ENCODE measurements at regions not wholly inside any gene's neighbourhood (a gene's known extent, or its start where the extent isn't known, plus 50 kb on each side); places are given as distances from the start of the nearest gene placed in this dataset.

- Histone ChIP-seq H3K27ac (ENCODE audit: low read depth, low read length) (no peak overlapping the region), H3K9me3 (ENCODE audit: control insufficient read depth, insufficient read depth, low read length) (no peaks in the 10 kb centered on the region), H3K4me3 (ENCODE audit: low read depth, low read length) (no peak overlapping the region), H3K36me3 (ENCODE audit: control insufficient read depth, insufficient read depth, low read length) (no peaks in the 10 kb centered on the region), H3K27me3 (ENCODE audit: control insufficient read depth, insufficient read depth, low read length) (no peaks in the 10 kb centered on the region), H3K4me1 (ENCODE audit: control insufficient read depth, insufficient read depth, low read length) (peaks cover 6% of the 10 kb centered on the region)
- no peak for DNase-seq (ENCODE audit: low read depth in 4 of 6, low spot score in 6 of 6)
- WGBS (ENCODE audit: insufficient coverage), result 86% methylated on average over 11 of the region's 11 CpGs
Observed at GRCh38 chr6:33909737-33910136, 105.9 kb upstream of the MLN start.

GRCh38 chr6:33908025-33908424 lies 104.2 kb upstream of the MLN start:
- Histone ChIP-seq H3K27me3 (ENCODE audit: control insufficient read depth, insufficient read depth, low read length) (no peaks in the 10 kb centered on the region), H3K36me3 (ENCODE audit: control insufficient read depth, insufficient read depth, low read length) (no peaks in the 10 kb centered on the region), H3K27ac (ENCODE audit: low read depth, low read length) (no peak overlapping the region), H3K4me1 (ENCODE audit: control insufficient read depth, insufficient read depth, low read length) (peaks cover 17% of the 10 kb centered on the region), H3K9me3 (ENCODE audit: control insufficient read depth, insufficient read depth, low read length) (no peaks in the 10 kb centered on the region), H3K4me3 (ENCODE audit: low read depth, low read length) (no peak overlapping the region)
- no peak for DNase-seq (ENCODE audit: low read depth in 4 of 6, low spot score in 6 of 6)
- 96% methylated on average over 2 of the region's 4 CpGs for WGBS (ENCODE audit: insufficient coverage)

GRCh38 chr6:33907227-33907626 lies 103.4 kb upstream of the MLN start:
- Histone ChIP-seq H3K4me1 (ENCODE audit: control insufficient read depth, insufficient read depth, low read length) (peaks cover 17% of the 10 kb centered on the region), H3K27ac (ENCODE audit: low read depth, low read length) (no peak overlapping the region), H3K4me3 (ENCODE audit: low read depth, low read length) (no peak overlapping the region), H3K36me3 (ENCODE audit: control insufficient read depth, insufficient read depth, low read length) (no peaks in the 10 kb centered on the region), H3K9me3 (ENCODE audit: control insufficient read depth, insufficient read depth, low read length) (no peaks in the 10 kb centered on the region), H3K27me3 (ENCODE audit: control insufficient read depth, insufficient read depth, low read length) (no peaks in the 10 kb centered on the region)
- WGBS (ENCODE audit: insufficient coverage), result 62% methylated on average over 5 of the region's 5 CpGs
- DNase-seq (ENCODE audit: low read depth in 4 of 6, low spot score in 6 of 6), result no peak

- no peaks in the 10 kb centered on the region for H3K36me3 ChIP-seq (ENCODE audit: control insufficient read depth, insufficient read depth, low read length)
- H3K9me3 ChIP-seq (ENCODE audit: control insufficient read depth, insufficient read depth, low read length), result no peaks in the 10 kb centered on the region
- peaks cover 17% of the 10 kb centered on the region for H3K4me1 ChIP-seq (ENCODE audit: control insufficient read depth, insufficient read depth, low read length)
- no peaks in the 10 kb centered on the region for H3K27me3 ChIP-seq (ENCODE audit: control insufficient read depth, insufficient read depth, low read length)
- H3K4me3 ChIP-seq (ENCODE audit: low read depth, low read length), result no peak overlapping the region
- no peak for DNase-seq (ENCODE audit: low read depth in 4 of 6, low spot score in 6 of 6)
- WGBS (ENCODE audit: insufficient coverage), result 97% methylated on average over 6 of the region's 9 CpGs
- H3K27ac ChIP-seq (ENCODE audit: low read depth, low read length), result no peak overlapping the region
Observed at GRCh38 chr6:33906439-33906838, 102.6 kb upstream of the MLN start.

- H3K27me3 ChIP-seq (ENCODE audit: control insufficient read depth, insufficient read depth, low read length), result no peaks in the 10 kb centered on the region
- no peak overlapping the region for H3K4me3 ChIP-seq (ENCODE audit: low read depth, low read length)
- no peaks in the 10 kb centered on the region for H3K9me3 ChIP-seq (ENCODE audit: control insufficient read depth, insufficient read depth, low read length)
- H3K36me3 ChIP-seq (ENCODE audit: control insufficient read depth, insufficient read depth, low read length), result no peaks in the 10 kb centered on the region
- peaks cover 17% of the 10 kb centered on the region for H3K4me1 ChIP-seq (ENCODE audit: control insufficient read depth, insufficient read depth, low read length)
- WGBS (ENCODE audit: insufficient coverage), result 89% methylated on average over 7 of the region's 8 CpGs
- no peak overlapping the region for H3K27ac ChIP-seq (ENCODE audit: low read depth, low read length)
- no peak for DNase-seq (ENCODE audit: low read depth in 4 of 6, low spot score in 6 of 6)
Observed at GRCh38 chr6:33905071-33905609, 101.3 kb upstream of the MLN start.

- H3K4me1 ChIP-seq (ENCODE audit: control insufficient read depth, insufficient read depth, low read length), result peaks cover 17% of the 10 kb centered on the region
- H3K27ac ChIP-seq (ENCODE audit: low read depth, low read length), result no peak overlapping the region
- no peaks in the 10 kb centered on the region for H3K36me3 ChIP-seq (ENCODE audit: control insufficient read depth, insufficient read depth, low read length)
- peak in 1 of 6 donors; percentile 29 for DNase-seq (ENCODE audit: low read depth in 4 of 6, low spot score in 6 of 6)
- no peaks in the 10 kb centered on the region for H3K9me3 ChIP-seq (ENCODE audit: control insufficient read depth, insufficient read depth, low read length)
- no peak overlapping the region for H3K4me3 ChIP-seq (ENCODE audit: low read depth, low read length)
- WGBS (ENCODE audit: insufficient coverage), result no CpG with 5 or more reads among the region's 2 CpGs
- no peaks in the 10 kb centered on the region for H3K27me3 ChIP-seq (ENCODE audit: control insufficient read depth, insufficient read depth, low read length)
Observed at GRCh38 chr6:33904747-33905065, 100.9 kb upstream of the MLN start.

GRCh38 chr6:33904050-33904746 lies 100.4 kb upstream of the MLN start:
- DNase-seq (ENCODE audit: low read depth in 4 of 6, low spot score in 6 of 6), result peak in 5 of 6 donors; percentile 18 to 80 (median 46)
- Histone ChIP-seq H3K4me3 (ENCODE audit: low read depth, low read length) (no peak overlapping the region), H3K9me3 (ENCODE audit: control insufficient read depth, insufficient read depth, low read length) (no peaks in the 10 kb centered on the region), H3K27me3 (ENCODE audit: control insufficient read depth, insufficient read depth, low read length) (no peaks in the 10 kb centered on the region), H3K27ac (ENCODE audit: low read depth, low read length) (no peak overlapping the region), H3K4me1 (ENCODE audit: control insufficient read depth, insufficient read depth, low read length) (peaks cover 17% of the 10 kb centered on the region), H3K36me3 (ENCODE audit: control insufficient read depth, insufficient read depth, low read length) (no peaks in the 10 kb centered on the region)
- WGBS (ENCODE audit: insufficient coverage), result 21% methylated on average over 7 of the region's 14 CpGs

- H3K9me3 ChIP-seq (ENCODE audit: control insufficient read depth, insufficient read depth, low read length), result no peaks in the 10 kb centered on the region
- H3K4me1 ChIP-seq (ENCODE audit: control insufficient read depth, insufficient read depth, low read length), result peaks cover 17% of the 10 kb centered on the region
- no peak overlapping the region for H3K27ac ChIP-seq (ENCODE audit: low read depth, low read length)
- H3K27me3 ChIP-seq (ENCODE audit: control insufficient read depth, insufficient read depth, low read length), result no peaks in the 10 kb centered on the region
- WGBS (ENCODE audit: insufficient coverage), result 94% methylated on average over 4 of the region's 5 CpGs
- no peak overlapping the region for H3K4me3 ChIP-seq (ENCODE audit: low read depth, low read length)
- DNase-seq (ENCODE audit: low read depth in 4 of 6, low spot score in 6 of 6), result no peak
- H3K36me3 ChIP-seq (ENCODE audit: control insufficient read depth, insufficient read depth, low read length), result no peaks in the 10 kb centered on the region
Observed at GRCh38 chr6:33903579-33903978, 99.8 kb upstream of the MLN start.

- WGBS (ENCODE audit: insufficient coverage), result 93% methylated on average over 2 of the region's 3 CpGs
- no peaks in the 10 kb centered on the region for H3K27me3 ChIP-seq (ENCODE audit: control insufficient read depth, insufficient read depth, low read length)
- H3K27ac ChIP-seq (ENCODE audit: low read depth, low read length), result no peak overlapping the region
- no peaks in the 10 kb centered on the region for H3K36me3 ChIP-seq (ENCODE audit: control insufficient read depth, insufficient read depth, low read length)
- H3K4me1 ChIP-seq (ENCODE audit: control insufficient read depth, insufficient read depth, low read length), result peaks cover 17% of the 10 kb centered on the region
- H3K9me3 ChIP-seq (ENCODE audit: control insufficient read depth, insufficient read depth, low read length), result no peaks in the 10 kb centered on the region
- no peak for DNase-seq (ENCODE audit: low read depth in 4 of 6, low spot score in 6 of 6)
- H3K4me3 ChIP-seq (ENCODE audit: low read depth, low read length), result no peak overlapping the region
Observed at GRCh38 chr6:33902457-33902853, 98.7 kb upstream of the MLN start.

- Histone ChIP-seq H3K4me3 (ENCODE audit: low read depth, low read length) (no peak overlapping the region), H3K9me3 (ENCODE audit: control insufficient read depth, insufficient read depth, low read length) (no peaks in the 10 kb centered on the region), H3K27ac (ENCODE audit: low read depth, low read length) (no peak overlapping the region), H3K27me3 (ENCODE audit: control insufficient read depth, insufficient read depth, low read length) (no peaks in the 10 kb centered on the region), H3K4me1 (ENCODE audit: control insufficient read depth, insufficient read depth, low read length) (peaks cover 17% of the 10 kb centered on the region), H3K36me3 (ENCODE audit: control insufficient read depth, insufficient read depth, low read length) (no peaks in the 10 kb centered on the region)
- 87% methylated on average over 5 of the region's 5 CpGs for WGBS (ENCODE audit: insufficient coverage)
- no peak for DNase-seq (ENCODE audit: low read depth in 4 of 6, low spot score in 6 of 6)
Observed at GRCh38 chr6:33901822-33902456, 98.1 kb upstream of the MLN start.
